ENCODE measurements at regions not wholly inside any gene's neighbourhood (a gene's known extent, or its start where the extent isn't known, plus 50 kb on each side); places are given as distances from the start of the nearest gene placed in this dataset.

GRCh38 chr4:15253349-15253748 is 174.5 kb upstream of the C1QTNF7 start:
- no peak for ATAC-seq (ENCODE audit: insufficient read depth, low FRiP score)
- Histone ChIP-seq H3K36me3 (ENCODE audit: control insufficient read depth in 4 of 4, insufficient read depth in 4 of 4, low read length in 4 of 4) (no peaks in the 10 kb centered on the region), H3K27me3 (ENCODE audit: control insufficient read depth in 3 of 3, insufficient read depth in 3 of 3, low read length in 2 of 3) (no peaks in the 10 kb centered on the region), H3K4me3 (no peak overlapping the region), H3K9me3 (ENCODE audit: control insufficient read depth in 4 of 4, insufficient read depth in 3 of 4, low read length in 3 of 4) (peaks cover 0 to 2% (median 0%) of the 10 kb centered on the region in 4 donors), H3K27ac (ENCODE audit: low read depth in 1 of 2, low read length in 1 of 2) (no peak overlapping the region), H3K4me1 (ENCODE audit: control insufficient read depth in 5 of 5, insufficient read depth in 5 of 5, low read length in 5 of 5) (peaks cover 0 to 9% (median 1%) of the 10 kb centered on the region in 5 donors), H3K9ac (ENCODE audit: insufficient read depth in 1 of 2, low read length in 2 of 2) (no peak overlapping the region)
- WGBS, 2 donors, result 71 to 82% methylated on average over 4 of the region's 4 CpGs
- DNase-seq, result no peak
- TF ChIP-seq, protein P1, sequence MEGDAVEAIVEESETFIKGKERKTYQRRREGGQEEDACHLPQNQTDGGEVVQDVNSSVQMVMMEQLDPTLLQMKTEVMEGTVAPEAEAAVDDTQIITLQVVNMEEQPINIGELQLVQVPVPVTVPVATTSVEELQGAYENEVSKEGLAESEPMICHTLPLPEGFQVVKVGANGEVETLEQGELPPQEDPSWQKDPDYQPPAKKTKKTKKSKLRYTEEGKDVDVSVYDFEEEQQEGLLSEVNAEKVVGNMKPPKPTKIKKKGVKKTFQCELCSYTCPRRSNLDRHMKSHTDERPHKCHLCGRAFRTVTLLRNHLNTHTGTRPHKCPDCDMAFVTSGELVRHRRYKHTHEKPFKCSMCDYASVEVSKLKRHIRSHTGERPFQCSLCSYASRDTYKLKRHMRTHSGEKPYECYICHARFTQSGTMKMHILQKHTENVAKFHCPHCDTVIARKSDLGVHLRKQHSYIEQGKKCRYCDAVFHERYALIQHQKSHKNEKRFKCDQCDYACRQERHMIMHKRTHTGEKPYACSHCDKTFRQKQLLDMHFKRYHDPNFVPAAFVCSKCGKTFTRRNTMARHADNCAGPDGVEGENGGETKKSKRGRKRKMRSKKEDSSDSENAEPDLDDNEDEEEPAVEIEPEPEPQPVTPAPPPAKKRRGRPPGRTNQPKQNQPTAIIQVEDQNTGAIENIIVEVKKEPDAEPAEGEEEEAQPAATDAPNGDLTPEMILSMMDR (IDR thresholded peaks at IDR 0.05; ENCODE audit: control extremely low read depth, extremely low read depth), result no peak

- ATAC-seq (ENCODE audit: insufficient read depth, low FRiP score) (no peak), DNase-seq (no peak)
- Histone ChIP-seq H3K27ac (ENCODE audit: low read depth in 1 of 2, low read length in 1 of 2) (no peak overlapping the region), H3K27me3 (ENCODE audit: control insufficient read depth in 3 of 3, insufficient read depth in 3 of 3, low read length in 2 of 3) (no peaks in the 10 kb centered on the region), H3K9ac (ENCODE audit: insufficient read depth in 1 of 2, low read length in 2 of 2) (no peak overlapping the region), H3K36me3 (ENCODE audit: control insufficient read depth in 4 of 4, insufficient read depth in 4 of 4, low read length in 4 of 4) (no peaks in the 10 kb centered on the region), H3K4me3 (no peak overlapping the region), H3K4me1 (ENCODE audit: control insufficient read depth in 5 of 5, insufficient read depth in 5 of 5, low read length in 5 of 5) (peaks cover 0 to 9% (median 1%) of the 10 kb centered on the region in 5 donors), H3K9me3 (ENCODE audit: control insufficient read depth in 4 of 4, insufficient read depth in 3 of 4, low read length in 3 of 4) (peaks cover 0 to 2% (median 0%) of the 10 kb centered on the region in 4 donors)
- 50 to 59% methylated on average over 7 of the region's 7 CpGs for WGBS, 2 donors
- TF ChIP-seq, protein P1 (IDR thresholded peaks at IDR 0.05; ENCODE audit: control extremely low read depth, extremely low read depth), result no peak
Measured at GRCh38 chr4:15254236-15254880, 173.5 kb upstream of the C1QTNF7 start.

GRCh38 chr4:15255537-15255936 is 172.3 kb upstream of the C1QTNF7 start:
- ATAC-seq (ENCODE audit: insufficient read depth, low FRiP score) (no peak), DNase-seq (no peak)
- WGBS, 2 donors, result 66 to 79% methylated on average over 4 of the region's 4 CpGs

More at GRCh38 chr4:15255537-15255936, 172.3 kb upstream of the C1QTNF7 start:
- Histone ChIP-seq H3K9me3 (ENCODE audit: control insufficient read depth in 4 of 4, insufficient read depth in 3 of 4, low read length in 3 of 4) (peaks cover 0 to 2% (median 0%) of the 10 kb centered on the region in 4 donors), H3K27ac (ENCODE audit: low read depth in 1 of 2, low read length in 1 of 2) (no peak overlapping the region), H3K4me1 (ENCODE audit: control insufficient read depth in 5 of 5, insufficient read depth in 5 of 5, low read length in 5 of 5) (peaks cover 0 to 1% (median 0%) of the 10 kb centered on the region in 5 donors), H3K9ac (ENCODE audit: insufficient read depth in 1 of 2, low read length in 2 of 2) (no peak overlapping the region), H3K27me3 (ENCODE audit: control insufficient read depth in 3 of 3, insufficient read depth in 3 of 3, low read length in 2 of 3) (no peaks in the 10 kb centered on the region), H3K36me3 (ENCODE audit: control insufficient read depth in 4 of 4, insufficient read depth in 4 of 4, low read length in 4 of 4) (no peaks in the 10 kb centered on the region), H3K4me3 (no peak overlapping the region)
- TF ChIP-seq, protein P1 (IDR thresholded peaks at IDR 0.05; ENCODE audit: control extremely low read depth, extremely low read depth), result no peak

Data from lung (tissue), 11 donors.